ENCODE measurements at regions not wholly inside any gene's neighbourhood (a gene's known extent, or its start where the extent isn't known, plus 50 kb on each side); places are given as distances from the start of the nearest gene placed in this dataset.

- peak overlapping the region; percentile 44; the same call in 1 of the 2 replicates for H3K27ac Mint-ChIP-seq
Measured at GRCh38 chr17:5813357-5813756, 229.0 kb upstream of the NLRP1 start.

GRCh38 chr17:5815396-5815795 is 231.1 kb upstream of the NLRP1 start:
- Mint-ChIP-seq H3K36me3 (ENCODE audit: low read depth) (peaks cover 29% of the 10 kb centered on the region), H3K27me3 (ENCODE audit: insufficient read depth, low read depth, poor library complexity) (peaks cover 5% of the 10 kb centered on the region), H3K4me3 (no peak overlapping the region), H3K9me3 (peaks cover 30% of the 10 kb centered on the region), H3K4me1 (peaks cover 20% of the 10 kb centered on the region), H3K27ac (no peak overlapping the region)
- ATAC-seq: no peak
- no peak overlapping the region for H2AFZ ChIP-seq
- no peaks in the 10 kb centered on the region for H3K9me2 ChIP-seq (ENCODE audit: insufficient read depth)
- H4K20me1 ChIP-seq (replicated peaks; ENCODE audit: insufficient read depth): no peaks in the 10 kb centered on the region
- H3K36me3 ChIP-seq (ENCODE audit: insufficient read depth): peaks cover 5% of the 10 kb centered on the region; the same call in 1 of the 2 replicates
- H3K4me2 ChIP-seq: no peak overlapping the region
- no peaks in the 10 kb centered on the region for H3K27me3 ChIP-seq (ENCODE audit: insufficient read depth)
- no peaks in the 10 kb centered on the region for H3F3A ChIP-seq (replicated peaks; ENCODE audit: low read depth)
- peaks cover 13% of the 10 kb centered on the region; the same call in 1 of the 2 replicates for H3K4me1 ChIP-seq (ENCODE audit: insufficient read depth)
- no peaks in the 10 kb centered on the region for H3K79me2 ChIP-seq (replicated peaks; ENCODE audit: insufficient read depth)
- DNase-seq (ENCODE audit: low spot score): no peak
- H3K4me3 ChIP-seq: no peak overlapping the region
- no peak overlapping the region for H3K27ac ChIP-seq (ENCODE audit: low read depth)
- TF ChIP-seq NANOG (IDR thresholded peaks at IDR 0.05; ENCODE audit: borderline replicate concordance) (no peak), ZNF331 (CRISPR knock-in tag; IDR thresholded peaks at IDR 0.05; ENCODE audit: low read depth) (no peak), JUNB (IDR thresholded peaks at IDR 0.05; ENCODE audit: unreplicated experiment) (no peak), STAT1 (IDR thresholded peaks at IDR 0.05; ENCODE audit: unreplicated experiment) (no peak)
- TF ChIP-seq, protein P1, sequence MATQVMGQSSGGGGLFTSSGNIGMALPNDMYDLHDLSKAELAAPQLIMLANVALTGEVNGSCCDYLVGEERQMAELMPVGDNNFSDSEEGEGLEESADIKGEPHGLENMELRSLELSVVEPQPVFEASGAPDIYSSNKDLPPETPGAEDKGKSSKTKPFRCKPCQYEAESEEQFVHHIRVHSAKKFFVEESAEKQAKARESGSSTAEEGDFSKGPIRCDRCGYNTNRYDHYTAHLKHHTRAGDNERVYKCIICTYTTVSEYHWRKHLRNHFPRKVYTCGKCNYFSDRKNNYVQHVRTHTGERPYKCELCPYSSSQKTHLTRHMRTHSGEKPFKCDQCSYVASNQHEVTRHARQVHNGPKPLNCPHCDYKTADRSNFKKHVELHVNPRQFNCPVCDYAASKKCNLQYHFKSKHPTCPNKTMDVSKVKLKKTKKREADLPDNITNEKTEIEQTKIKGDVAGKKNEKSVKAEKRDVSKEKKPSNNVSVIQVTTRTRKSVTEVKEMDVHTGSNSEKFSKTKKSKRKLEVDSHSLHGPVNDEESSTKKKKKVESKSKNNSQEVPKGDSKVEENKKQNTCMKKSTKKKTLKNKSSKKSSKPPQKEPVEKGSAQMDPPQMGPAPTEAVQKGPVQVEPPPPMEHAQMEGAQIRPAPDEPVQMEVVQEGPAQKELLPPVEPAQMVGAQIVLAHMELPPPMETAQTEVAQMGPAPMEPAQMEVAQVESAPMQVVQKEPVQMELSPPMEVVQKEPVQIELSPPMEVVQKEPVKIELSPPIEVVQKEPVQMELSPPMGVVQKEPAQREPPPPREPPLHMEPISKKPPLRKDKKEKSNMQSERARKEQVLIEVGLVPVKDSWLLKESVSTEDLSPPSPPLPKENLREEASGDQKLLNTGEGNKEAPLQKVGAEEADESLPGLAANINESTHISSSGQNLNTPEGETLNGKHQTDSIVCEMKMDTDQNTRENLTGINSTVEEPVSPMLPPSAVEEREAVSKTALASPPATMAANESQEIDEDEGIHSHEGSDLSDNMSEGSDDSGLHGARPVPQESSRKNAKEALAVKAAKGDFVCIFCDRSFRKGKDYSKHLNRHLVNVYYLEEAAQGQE (IDR thresholded peaks at IDR 0.05; ENCODE audit: unreplicated experiment): no peak
- TF ChIP-seq, protein P2, sequence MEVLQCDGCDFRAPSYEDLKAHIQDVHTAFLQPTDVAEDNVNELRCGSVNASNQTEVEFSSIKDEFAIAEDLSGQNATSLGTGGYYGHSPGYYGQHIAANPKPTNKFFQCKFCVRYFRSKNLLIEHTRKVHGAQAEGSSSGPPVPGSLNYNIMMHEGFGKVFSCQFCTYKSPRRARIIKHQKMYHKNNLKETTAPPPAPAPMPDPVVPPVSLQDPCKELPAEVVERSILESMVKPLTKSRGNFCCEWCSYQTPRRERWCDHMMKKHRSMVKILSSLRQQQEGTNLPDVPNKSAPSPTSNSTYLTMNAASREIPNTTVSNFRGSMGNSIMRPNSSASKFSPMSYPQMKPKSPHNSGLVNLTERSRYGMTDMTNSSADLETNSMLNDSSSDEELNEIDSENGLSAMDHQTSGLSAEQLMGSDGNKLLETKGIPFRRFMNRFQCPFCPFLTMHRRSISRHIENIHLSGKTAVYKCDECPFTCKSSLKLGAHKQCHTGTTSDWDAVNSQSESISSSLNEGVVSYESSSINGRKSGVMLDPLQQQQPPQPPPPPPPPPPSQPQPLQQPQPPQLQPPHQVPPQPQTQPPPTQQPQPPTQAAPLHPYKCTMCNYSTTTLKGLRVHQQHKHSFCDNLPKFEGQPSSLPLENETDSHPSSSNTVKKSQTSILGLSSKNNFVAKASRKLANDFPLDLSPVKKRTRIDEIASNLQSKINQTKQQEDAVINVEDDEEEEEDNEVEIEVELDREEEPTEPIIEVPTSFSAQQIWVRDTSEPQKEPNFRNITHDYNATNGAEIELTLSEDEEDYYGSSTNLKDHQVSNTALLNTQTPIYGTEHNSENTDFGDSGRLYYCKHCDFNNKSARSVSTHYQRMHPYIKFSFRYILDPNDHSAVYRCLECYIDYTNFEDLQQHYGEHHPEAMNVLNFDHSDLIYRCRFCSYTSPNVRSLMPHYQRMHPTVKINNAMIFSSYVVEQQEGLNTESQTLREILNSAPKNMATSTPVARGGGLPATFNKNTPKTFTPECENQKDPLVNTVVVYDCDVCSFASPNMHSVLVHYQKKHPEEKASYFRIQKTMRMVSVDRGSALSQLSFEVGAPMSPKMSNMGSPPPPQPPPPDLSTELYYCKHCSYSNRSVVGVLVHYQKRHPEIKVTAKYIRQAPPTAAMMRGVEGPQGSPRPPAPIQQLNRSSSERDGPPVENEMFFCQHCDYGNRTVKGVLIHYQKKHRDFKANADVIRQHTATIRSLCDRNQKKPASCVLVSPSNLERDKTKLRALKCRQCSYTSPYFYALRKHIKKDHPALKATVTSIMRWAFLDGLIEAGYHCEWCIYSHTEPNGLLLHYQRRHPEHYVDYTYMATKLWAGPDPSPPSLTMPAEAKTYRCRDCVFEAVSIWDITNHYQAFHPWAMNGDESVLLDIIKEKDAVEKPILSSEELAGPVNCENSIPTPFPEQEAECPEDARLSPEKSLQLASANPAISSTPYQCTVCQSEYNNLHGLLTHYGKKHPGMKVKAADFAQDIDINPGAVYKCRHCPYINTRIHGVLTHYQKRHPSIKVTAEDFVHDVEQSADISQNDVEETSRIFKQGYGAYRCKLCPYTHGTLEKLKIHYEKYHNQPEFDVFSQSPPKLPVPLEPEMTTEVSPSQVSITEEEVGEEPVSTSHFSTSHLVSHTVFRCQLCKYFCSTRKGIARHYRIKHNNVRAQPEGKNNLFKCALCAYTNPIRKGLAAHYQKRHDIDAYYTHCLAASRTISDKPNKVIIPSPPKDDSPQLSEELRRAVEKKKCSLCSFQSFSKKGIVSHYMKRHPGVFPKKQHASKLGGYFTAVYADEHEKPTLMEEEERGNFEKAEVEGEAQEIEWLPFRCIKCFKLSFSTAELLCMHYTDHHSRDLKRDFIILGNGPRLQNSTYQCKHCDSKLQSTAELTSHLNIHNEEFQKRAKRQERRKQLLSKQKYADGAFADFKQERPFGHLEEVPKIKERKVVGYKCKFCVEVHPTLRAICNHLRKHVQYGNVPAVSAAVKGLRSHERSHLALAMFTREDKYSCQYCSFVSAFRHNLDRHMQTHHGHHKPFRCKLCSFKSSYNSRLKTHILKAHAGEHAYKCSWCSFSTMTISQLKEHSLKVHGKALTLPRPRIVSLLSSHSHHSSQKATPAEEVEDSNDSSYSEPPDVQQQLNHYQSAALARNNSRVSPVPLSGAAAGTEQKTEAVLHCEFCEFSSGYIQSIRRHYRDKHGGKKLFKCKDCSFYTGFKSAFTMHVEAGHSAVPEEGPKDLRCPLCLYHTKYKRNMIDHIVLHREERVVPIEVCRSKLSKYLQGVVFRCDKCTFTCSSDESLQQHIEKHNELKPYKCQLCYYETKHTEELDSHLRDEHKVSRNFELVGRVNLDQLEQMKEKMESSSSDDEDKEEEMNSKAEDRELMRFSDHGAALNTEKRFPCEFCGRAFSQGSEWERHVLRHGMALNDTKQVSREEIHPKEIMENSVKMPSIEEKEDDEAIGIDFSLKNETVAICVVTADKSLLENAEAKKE (CRISPR knock-in tag; IDR thresholded peaks at IDR 0.05): no peak

More at GRCh38 chr17:5813357-5813756, 229.0 kb upstream of the NLRP1 start:
- Mint-ChIP-seq H3K4me1 (peaks cover 20% of the 10 kb centered on the region), H3K36me3 (ENCODE audit: low read depth) (peaks cover 38% of the 10 kb centered on the region), H3K4me3 (no peak overlapping the region), H3K27me3 (ENCODE audit: insufficient read depth, low read depth, poor library complexity) (peaks cover 9% of the 10 kb centered on the region), H3K9me3 (peaks cover 48% of the 10 kb centered on the region)
- Histone ChIP-seq H3F3A (replicated peaks; ENCODE audit: low read depth) (no peaks in the 10 kb centered on the region), H3K79me2 (replicated peaks; ENCODE audit: insufficient read depth) (no peaks in the 10 kb centered on the region), H3K4me1 (ENCODE audit: insufficient read depth) (peaks cover 13% of the 10 kb centered on the region; the same call in 1 of the 2 replicates), H3K4me3 (no peak overlapping the region), H3K27me3 (ENCODE audit: insufficient read depth) (no peaks in the 10 kb centered on the region), H3K4me2 (0 out of 2 replicates have a peak overlapping the region, but pooled peaks have one; percentile 28), H3K9me2 (ENCODE audit: insufficient read depth) (no peaks in the 10 kb centered on the region), H3K27ac (ENCODE audit: low read depth) (no peak overlapping the region), H2AFZ (peak overlapping the region; percentile 72; the same call in 1 of the 2 replicates), H4K20me1 (replicated peaks; ENCODE audit: insufficient read depth) (no peaks in the 10 kb centered on the region), H3K36me3 (ENCODE audit: insufficient read depth) (peaks cover 14% of the 10 kb centered on the region; the same call in 1 of the 2 replicates)
- no peak for DNase-seq (ENCODE audit: low spot score)
- TF ChIP-seq POLR2AphosphoS5 (IDR thresholded peaks at IDR 0.05; ENCODE audit: low read depth) (no peak), ZNF331 (CRISPR knock-in tag; IDR thresholded peaks at IDR 0.05; ENCODE audit: low read depth) (no peak), ZNF114 (CRISPR knock-in tag; IDR thresholded peaks at IDR 0.05) (no peak), JUNB (IDR thresholded peaks at IDR 0.05; ENCODE audit: unreplicated experiment) (no peak), EZH2 (IDR thresholded peaks at IDR 0.05; ENCODE audit: low read depth, unreplicated experiment) (no peak)
- TF ChIP-seq, protein P3, sequence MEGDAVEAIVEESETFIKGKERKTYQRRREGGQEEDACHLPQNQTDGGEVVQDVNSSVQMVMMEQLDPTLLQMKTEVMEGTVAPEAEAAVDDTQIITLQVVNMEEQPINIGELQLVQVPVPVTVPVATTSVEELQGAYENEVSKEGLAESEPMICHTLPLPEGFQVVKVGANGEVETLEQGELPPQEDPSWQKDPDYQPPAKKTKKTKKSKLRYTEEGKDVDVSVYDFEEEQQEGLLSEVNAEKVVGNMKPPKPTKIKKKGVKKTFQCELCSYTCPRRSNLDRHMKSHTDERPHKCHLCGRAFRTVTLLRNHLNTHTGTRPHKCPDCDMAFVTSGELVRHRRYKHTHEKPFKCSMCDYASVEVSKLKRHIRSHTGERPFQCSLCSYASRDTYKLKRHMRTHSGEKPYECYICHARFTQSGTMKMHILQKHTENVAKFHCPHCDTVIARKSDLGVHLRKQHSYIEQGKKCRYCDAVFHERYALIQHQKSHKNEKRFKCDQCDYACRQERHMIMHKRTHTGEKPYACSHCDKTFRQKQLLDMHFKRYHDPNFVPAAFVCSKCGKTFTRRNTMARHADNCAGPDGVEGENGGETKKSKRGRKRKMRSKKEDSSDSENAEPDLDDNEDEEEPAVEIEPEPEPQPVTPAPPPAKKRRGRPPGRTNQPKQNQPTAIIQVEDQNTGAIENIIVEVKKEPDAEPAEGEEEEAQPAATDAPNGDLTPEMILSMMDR (conservative IDR thresholded peaks at IDR 0.05; ENCODE audit: low read depth in 2 of 2): no peak
- ATAC-seq: peak; percentile 75
